HCT116 (cell line): ENCODE measurements at regions not wholly inside any gene's neighbourhood (a gene's known extent, or its start where the extent isn't known, plus 50 kb on each side); places are given as distances from the start of the nearest gene placed in this dataset.

Experiments used
- ATAC-seq: fragments of 200-7000 bp; cut with Tn5 transposase; 2 replicates; pipeline ENCODE4 v1.9.1; 2020; ENCODE audit warnings: mild to moderate bottlenecking, moderate library complexity
- BruUV-seq: library from RNA; stranded (reverse); fragments of 400-500 nt; replicated peaks from 2 replicates; lab custom pipeline; 2021; lab: Mats Ljungman, UMichigan
- CTCF ChIA-PET: fragments of 300-600 bp; sonication (Branson Sonifier 250); formaldehyde crosslinking; loops from one replicate; lab custom pipeline; 2021; ENCODE audit warnings: antibody characterized with exemption; lab: Charles Lee
- POLR2A ChIA-PET: fragments of 300-600, 350-600 bp; sonication (Branson Sonifier 250); formaldehyde crosslinking; loops from one replicate; lab custom pipeline; 2021; ENCODE audit warnings: antibody characterized with exemption; lab: Charles Lee
- RAD21 ChIA-PET, 2 experiments: fragments of 300-600 bp; sonication (Branson Sonifier 250); formaldehyde crosslinking; loops; one replicate each; lab custom pipeline; 2023; ENCODE audit warnings: low total read pairs in 2 of 2; ENCODE audit not compliant: uncharacterized antibody in 2 of 2, unreplicated experiment in 2 of 2, low non-redundant PET in 1 of 2; lab: Charles Lee
- DNase-seq: peaks from one replicate; pipeline ENCODE4 v3.0.0-alpha.2; 2010; ENCODE audit warnings: low read depth, low spot score
- H2AFZ ChIP-seq: fragments of 200-600 bp; shearing (Covaris generic), sonication (generic); 2 replicates; pipeline ENCODE4 v1.6.1; 2017; ENCODE audit warnings: low read depth, mixed run types, mixed read lengths, antibody characterized with exemption, low read length; ENCODE audit not compliant: poor library complexity, severe bottlenecking
- H3K27ac ChIP-seq: 2 replicates; pipeline ENCODE4 v1.5.1; 2012; ENCODE audit warnings: low read depth, low read length
- H3K27me3 ChIP-seq: fragments of 200-600 bp; sonication (generic); 2 replicates; pipeline ENCODE4 v1.6.1; 2016; ENCODE audit warnings: mixed run types, low read length, mixed read lengths; ENCODE audit not compliant: insufficient read depth
- H3K36me3 ChIP-seq, 2 experiments: fragments of 200-500 bp in 1 of 2; fragments of 200-600 bp in 1 of 2; sonication (Bioruptor generic) in 1 of 2; sonication (generic) in 1 of 2; 2 replicates each; pipeline versions ENCODE4 v1.5.1 to v1.6.1; 2014 to 2016; ENCODE audit warnings: low read length in 2 of 2, inconsistent platforms in 1 of 2, mixed read lengths in 1 of 2, mixed run types in 1 of 2; ENCODE audit not compliant: insufficient read depth in 2 of 2, control insufficient read depth in 1 of 2
- H3K4me1 ChIP-seq, 2 experiments: fragments of 200-600 bp in 1 of 2; sonication (generic) in 1 of 2; 2 replicates each; pipeline versions ENCODE4 v1.5.1 to v1.6.1; 2012 to 2017; ENCODE audit warnings: low read length in 2 of 2, inconsistent platforms in 1 of 2, mild to moderate bottlenecking in 1 of 2, mixed read lengths in 1 of 2, mixed run types in 1 of 2, moderate library complexity in 1 of 2; ENCODE audit not compliant: insufficient read depth in 2 of 2, control insufficient read depth in 1 of 2
- H3K4me2 ChIP-seq: fragments of 200-600 bp; sonication (generic); 2 replicates; pipeline ENCODE4 v1.6.1; 2017; ENCODE audit warnings: mixed run types, low read length, mixed read lengths
- H3K4me3 ChIP-seq, 2 experiments: fragments of 200-600 bp in 1 of 2; sonication (generic) in 1 of 2; replicated peaks in 1 of 2; 2 replicates each; pipeline ENCODE4 v1.5.1; 2011 to 2016; ENCODE audit warnings: low read length in 2 of 2, control low read depth in 1 of 2, low read depth in 1 of 2, mild to moderate bottlenecking in 1 of 2, mixed read lengths in 1 of 2, mixed run types in 1 of 2
- H3K79me2 ChIP-seq: fragments of 200-600 bp; sonication (generic); 2 replicates; pipeline ENCODE4 v1.6.1; 2017; ENCODE audit warnings: mild to moderate bottlenecking, mixed run types, low read length, moderate library complexity, mixed read lengths; ENCODE audit not compliant: insufficient read depth
- H3K9ac ChIP-seq: fragments of 200-600 bp; sonication (generic); 2 replicates; pipeline ENCODE4 v1.6.1; 2016; ENCODE audit warnings: low read length, mixed read lengths
- H3K9me2 ChIP-seq: fragments of 200-600 bp; sonication (generic), shearing (Covaris generic); 2 replicates; pipeline ENCODE4 v1.6.1; 2017; ENCODE audit warnings: mixed run types, mild to moderate bottlenecking, moderate library complexity; ENCODE audit not compliant: insufficient read depth
- H3K9me3 ChIP-seq, 2 experiments: fragments of 200-500 bp in 1 of 2; fragments of 200-600 bp in 1 of 2; sonication (Bioruptor generic) in 1 of 2; sonication (generic) in 1 of 2; 2 replicates each; pipeline ENCODE4 v1.6.1; 2014 to 2017; ENCODE audit warnings: low read length in 2 of 2, mixed read lengths in 2 of 2, inconsistent platforms in 1 of 2, low read depth in 1 of 2, mild to moderate bottlenecking in 1 of 2, mixed run types in 1 of 2, moderate library complexity in 1 of 2; ENCODE audit not compliant: control insufficient read depth in 1 of 2, insufficient read depth in 1 of 2
- H4K20me1 ChIP-seq: fragments of 200-600 bp; sonication (generic), shearing (Covaris generic); 2 replicates; pipeline ENCODE4 v1.6.1; 2017; ENCODE audit warnings: mixed run types, mild to moderate bottlenecking, moderate library complexity; ENCODE audit not compliant: insufficient read depth
- CTCF ChIP-seq, 3 experiments: fragments of 200-600 bp in 1 of 3; sonication (generic) in 1 of 3; IDR thresholded peaks in 2 of 3; conservative IDR thresholded peaks in 1 of 3; 2 replicates each; pipeline ENCODE4 v1.5.1; 2012 to 2017; ENCODE audit warnings: low read depth in 2 of 3, low read length in 2 of 3, antibody characterized with exemption in 1 of 3, borderline replicate concordance in 1 of 3, control low read depth in 1 of 3, mild to moderate bottlenecking in 1 of 3, mixed read lengths in 1 of 3, mixed run types in 1 of 3, moderate library complexity in 1 of 3; ENCODE audit not compliant: insufficient read depth in 1 of 3
- JUND ChIP-seq: IDR thresholded peaks from 2 replicates; pipeline ENCODE4 v1.6.1; 2012
- RAD21 ChIP-seq: IDR thresholded peaks from 2 replicates; pipeline ENCODE4 v1.6.1; 2012; ENCODE audit warnings: low read depth, mild to moderate bottlenecking
- SRF ChIP-seq: IDR thresholded peaks from 2 replicates; pipeline ENCODE4 v1.6.1; 2012; ENCODE audit warnings: low read depth
- intact Hi-C: fragments of 100-400 bp; cut with micrococcal nuclease; formaldehyde crosslinking; loops from 2 replicates; pipeline ENCODE4 v1.10.0; 2022

GRCh38 chr2:57452634-57453033 lies 594.0 kb upstream of the VRK2 start:
- intact Hi-C loops: no loop called here
- ChIA-PET POLR2A (no interaction called here), CTCF (no interaction called here), RAD21 (no interaction called here)
- no peaks in the 10 kb centered on the region for H4K20me1 ChIP-seq
- no peak for DNase-seq
- H3K27me3 ChIP-seq: no peaks in the 10 kb centered on the region
- H3K4me3 ChIP-seq: no peak overlapping the region
- no peaks in the 10 kb centered on the region for H3K9me2 ChIP-seq
- H3K4me1 ChIP-seq: no peaks in the 10 kb centered on the region
- no peak overlapping the region for H3K4me2 ChIP-seq
- no peak overlapping the region for H2AFZ ChIP-seq
- H3K9me3 ChIP-seq: no peaks in the 10 kb centered on the region
- no peaks in the 10 kb centered on the region for H3K36me3 ChIP-seq
- no peak for TF ChIP-seq JUND
- TF ChIP-seq, all 23 proteins: peak for 0
- H3K9ac ChIP-seq: no peak overlapping the region
- no peak overlapping the region for H3K27ac ChIP-seq
- no TSS peak for BruUV-seq
- no peaks in the 10 kb centered on the region for H3K79me2 ChIP-seq
- ATAC-seq: no peak

- ChIA-PET RAD21 (no interaction called here), CTCF (interaction anchor here (1.0 to 2.0 kb wide), 5 partner anchors 10 to 27 kb away, joined by 3 to 6 read pairs (median 5); no protein-coding TSS in a partner anchor), POLR2A (no interaction called here)
- H3K4me3 ChIP-seq: no peak overlapping the region
- no peaks in the 10 kb centered on the region for H3K79me2 ChIP-seq
- no peaks in the 10 kb centered on the region for H4K20me1 ChIP-seq
- no peak overlapping the region for H3K27ac ChIP-seq
- no peaks in the 10 kb centered on the region for H3K9me3 ChIP-seq
- H3K9me2 ChIP-seq: no peaks in the 10 kb centered on the region
- no peaks in the 10 kb centered on the region for H3K27me3 ChIP-seq
- no peak overlapping the region for H2AFZ ChIP-seq
- no TSS peak for BruUV-seq
- intact Hi-C loops: no loop called here
- 0 out of 2 replicates have a peak, but pooled peaks have one; percentile 12 for TF ChIP-seq RAD21
- TF ChIP-seq CTCF (IDR thresholded peaks at IDR 0.05 in 2 of 3, conservative IDR thresholded peaks at IDR 0.05 in 1 of 3; ENCODE audit: borderline replicate concordance in 1 of 3, insufficient read depth in 1 of 3, low read depth in 2 of 3, low read length in 2 of 3): peak in 2 of 3 experiments; percentile 52; a peak in 4 of 6 replicates
- no peak for TF ChIP-seq SRF
- no peaks in the 10 kb centered on the region for H3K4me1 ChIP-seq
- DNase-seq: no peak
- H3K36me3 ChIP-seq: no peaks in the 10 kb centered on the region
- peak; percentile 52; the same call in 1 of the 2 replicates for ATAC-seq
- no peak overlapping the region for H3K9ac ChIP-seq
- no peak overlapping the region for H3K4me2 ChIP-seq
Measured at GRCh38 chr2:57453945-57454344, 592.7 kb upstream of the VRK2 start.
